ENCODE measurements at regions not wholly inside any gene's neighbourhood (a gene's known extent, or its start where the extent isn't known, plus 50 kb on each side); places are given as distances from the start of the nearest gene placed in this dataset.

GRCh38 chr6:91280494-91280830 lies 693.6 kb upstream of the MAP3K7 start (continued):
- TF ChIP-seq, protein P1, sequence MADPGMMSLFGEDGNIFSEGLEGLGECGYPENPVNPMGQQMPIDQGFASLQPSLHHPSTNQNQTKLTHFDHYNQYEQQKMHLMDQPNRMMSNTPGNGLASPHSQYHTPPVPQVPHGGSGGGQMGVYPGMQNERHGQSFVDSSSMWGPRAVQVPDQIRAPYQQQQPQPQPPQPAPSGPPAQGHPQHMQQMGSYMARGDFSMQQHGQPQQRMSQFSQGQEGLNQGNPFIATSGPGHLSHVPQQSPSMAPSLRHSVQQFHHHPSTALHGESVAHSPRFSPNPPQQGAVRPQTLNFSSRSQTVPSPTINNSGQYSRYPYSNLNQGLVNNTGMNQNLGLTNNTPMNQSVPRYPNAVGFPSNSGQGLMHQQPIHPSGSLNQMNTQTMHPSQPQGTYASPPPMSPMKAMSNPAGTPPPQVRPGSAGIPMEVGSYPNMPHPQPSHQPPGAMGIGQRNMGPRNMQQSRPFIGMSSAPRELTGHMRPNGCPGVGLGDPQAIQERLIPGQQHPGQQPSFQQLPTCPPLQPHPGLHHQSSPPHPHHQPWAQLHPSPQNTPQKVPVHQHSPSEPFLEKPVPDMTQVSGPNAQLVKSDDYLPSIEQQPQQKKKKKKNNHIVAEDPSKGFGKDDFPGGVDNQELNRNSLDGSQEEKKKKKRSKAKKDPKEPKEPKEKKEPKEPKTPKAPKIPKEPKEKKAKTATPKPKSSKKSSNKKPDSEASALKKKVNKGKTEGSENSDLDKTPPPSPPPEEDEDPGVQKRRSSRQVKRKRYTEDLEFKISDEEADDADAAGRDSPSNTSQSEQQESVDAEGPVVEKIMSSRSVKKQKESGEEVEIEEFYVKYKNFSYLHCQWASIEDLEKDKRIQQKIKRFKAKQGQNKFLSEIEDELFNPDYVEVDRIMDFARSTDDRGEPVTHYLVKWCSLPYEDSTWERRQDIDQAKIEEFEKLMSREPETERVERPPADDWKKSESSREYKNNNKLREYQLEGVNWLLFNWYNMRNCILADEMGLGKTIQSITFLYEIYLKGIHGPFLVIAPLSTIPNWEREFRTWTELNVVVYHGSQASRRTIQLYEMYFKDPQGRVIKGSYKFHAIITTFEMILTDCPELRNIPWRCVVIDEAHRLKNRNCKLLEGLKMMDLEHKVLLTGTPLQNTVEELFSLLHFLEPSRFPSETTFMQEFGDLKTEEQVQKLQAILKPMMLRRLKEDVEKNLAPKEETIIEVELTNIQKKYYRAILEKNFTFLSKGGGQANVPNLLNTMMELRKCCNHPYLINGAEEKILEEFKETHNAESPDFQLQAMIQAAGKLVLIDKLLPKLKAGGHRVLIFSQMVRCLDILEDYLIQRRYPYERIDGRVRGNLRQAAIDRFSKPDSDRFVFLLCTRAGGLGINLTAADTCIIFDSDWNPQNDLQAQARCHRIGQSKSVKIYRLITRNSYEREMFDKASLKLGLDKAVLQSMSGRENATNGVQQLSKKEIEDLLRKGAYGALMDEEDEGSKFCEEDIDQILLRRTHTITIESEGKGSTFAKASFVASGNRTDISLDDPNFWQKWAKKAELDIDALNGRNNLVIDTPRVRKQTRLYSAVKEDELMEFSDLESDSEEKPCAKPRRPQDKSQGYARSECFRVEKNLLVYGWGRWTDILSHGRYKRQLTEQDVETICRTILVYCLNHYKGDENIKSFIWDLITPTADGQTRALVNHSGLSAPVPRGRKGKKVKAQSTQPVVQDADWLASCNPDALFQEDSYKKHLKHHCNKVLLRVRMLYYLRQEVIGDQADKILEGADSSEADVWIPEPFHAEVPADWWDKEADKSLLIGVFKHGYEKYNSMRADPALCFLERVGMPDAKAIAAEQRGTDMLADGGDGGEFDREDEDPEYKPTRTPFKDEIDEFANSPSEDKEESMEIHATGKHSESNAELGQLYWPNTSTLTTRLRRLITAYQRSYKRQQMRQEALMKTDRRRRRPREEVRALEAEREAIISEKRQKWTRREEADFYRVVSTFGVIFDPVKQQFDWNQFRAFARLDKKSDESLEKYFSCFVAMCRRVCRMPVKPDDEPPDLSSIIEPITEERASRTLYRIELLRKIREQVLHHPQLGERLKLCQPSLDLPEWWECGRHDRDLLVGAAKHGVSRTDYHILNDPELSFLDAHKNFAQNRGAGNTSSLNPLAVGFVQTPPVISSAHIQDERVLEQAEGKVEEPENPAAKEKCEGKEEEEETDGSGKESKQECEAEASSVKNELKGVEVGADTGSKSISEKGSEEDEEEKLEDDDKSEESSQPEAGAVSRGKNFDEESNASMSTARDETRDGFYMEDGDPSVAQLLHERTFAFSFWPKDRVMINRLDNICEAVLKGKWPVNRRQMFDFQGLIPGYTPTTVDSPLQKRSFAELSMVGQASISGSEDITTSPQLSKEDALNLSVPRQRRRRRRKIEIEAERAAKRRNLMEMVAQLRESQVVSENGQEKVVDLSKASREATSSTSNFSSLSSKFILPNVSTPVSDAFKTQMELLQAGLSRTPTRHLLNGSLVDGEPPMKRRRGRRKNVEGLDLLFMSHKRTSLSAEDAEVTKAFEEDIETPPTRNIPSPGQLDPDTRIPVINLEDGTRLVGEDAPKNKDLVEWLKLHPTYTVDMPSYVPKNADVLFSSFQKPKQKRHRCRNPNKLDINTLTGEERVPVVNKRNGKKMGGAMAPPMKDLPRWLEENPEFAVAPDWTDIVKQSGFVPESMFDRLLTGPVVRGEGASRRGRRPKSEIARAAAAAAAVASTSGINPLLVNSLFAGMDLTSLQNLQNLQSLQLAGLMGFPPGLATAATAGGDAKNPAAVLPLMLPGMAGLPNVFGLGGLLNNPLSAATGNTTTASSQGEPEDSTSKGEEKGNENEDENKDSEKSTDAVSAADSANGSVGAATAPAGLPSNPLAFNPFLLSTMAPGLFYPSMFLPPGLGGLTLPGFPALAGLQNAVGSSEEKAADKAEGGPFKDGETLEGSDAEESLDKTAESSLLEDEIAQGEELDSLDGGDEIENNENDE (IDR thresholded peaks at IDR 0.05; ENCODE audit: insufficient replicate concordance, low read length), result no peak
- no peak for TF ChIP-seq SIRT6 (IDR thresholded peaks at IDR 0.05; ENCODE audit: low read length)
- no peak for TF ChIP-seq BRCA1 (IDR thresholded peaks at IDR 0.05; ENCODE audit: low read depth, low read length)

Measured in H1 (cell line).